ENCODE measurements at regions not wholly inside any gene's neighbourhood (a gene's known extent, or its start where the extent isn't known, plus 50 kb on each side); places are given as distances from the start of the nearest gene placed in this dataset.

GRCh38 chr5:2169850-2170760 lies 287.4 kb upstream of the IRX4 start:
- no peak for DNase-seq (ENCODE audit: low spot score)

- no peak for DNase-seq (ENCODE audit: low spot score)
These were observed 286.7 kb upstream of the IRX4 start for GRCh38 chr5:2169430-2169808.

- DNase-seq (ENCODE audit: low spot score): no peak
These were observed 286.1 kb upstream of the IRX4 start for GRCh38 chr5:2168601-2169429.

GRCh38 chr5:2167671-2168070 lies 284.9 kb upstream of the IRX4 start:
- no peak for DNase-seq (ENCODE audit: low spot score)

GRCh38 chr5:2166979-2167377 lies 284.3 kb upstream of the IRX4 start:
- DNase-seq (ENCODE audit: low spot score): no peak

GRCh38 chr5:2166306-2166978 lies 283.7 kb upstream of the IRX4 start:
- no peak for DNase-seq (ENCODE audit: low spot score)

GRCh38 chr5:2165615-2166305 lies 283.0 kb upstream of the IRX4 start:
- DNase-seq (ENCODE audit: low spot score): no peak

- DNase-seq (ENCODE audit: low spot score): no peak
These were observed 282.5 kb upstream of the IRX4 start for GRCh38 chr5:2165203-2165602.

- DNase-seq (ENCODE audit: low spot score): no peak
These were observed 281.9 kb upstream of the IRX4 start for GRCh38 chr5:2164586-2164985.

GRCh38 chr5:2163940-2164490 lies 281.3 kb upstream of the IRX4 start:
- no peak for DNase-seq (ENCODE audit: low spot score)

- DNase-seq (ENCODE audit: low spot score): no peak
These were observed 280.5 kb upstream of the IRX4 start for GRCh38 chr5:2163060-2163856.

- DNase-seq (ENCODE audit: low spot score): no peak
These were observed 278.1 kb upstream of the IRX4 start for GRCh38 chr5:2160811-2161210.

- DNase-seq (ENCODE audit: low spot score): no peak
These were observed 276.0 kb upstream of the IRX4 start for GRCh38 chr5:2158767-2159166.

- no peak for DNase-seq (ENCODE audit: low spot score)
These were observed 275.4 kb upstream of the IRX4 start for GRCh38 chr5:2158109-2158508.

GRCh38 chr5:2157372-2157771 lies 274.6 kb upstream of the IRX4 start:
- DNase-seq (ENCODE audit: low spot score): no peak

GRCh38 chr5:2156358-2157059 lies 273.8 kb upstream of the IRX4 start:
- no peak for DNase-seq (ENCODE audit: low spot score)

GRCh38 chr5:2155556-2155955 lies 272.8 kb upstream of the IRX4 start:
- DNase-seq (ENCODE audit: low spot score): no peak

GRCh38 chr5:2153802-2154201 lies 271.1 kb upstream of the IRX4 start:
- no peak for DNase-seq (ENCODE audit: low spot score)

- no peak for DNase-seq (ENCODE audit: low spot score)
These were observed 270.6 kb upstream of the IRX4 start for GRCh38 chr5:2153350-2153749.

GRCh38 chr5:2151301-2151888 lies 268.7 kb upstream of the IRX4 start:
- DNase-seq (ENCODE audit: low spot score): peak; percentile 46
